ENCODE measurements at regions not wholly inside any gene's neighbourhood (a gene's known extent, or its start where the extent isn't known, plus 50 kb on each side); places are given as distances from the start of the nearest gene placed in this dataset.

- H3K9me3 ChIP-seq (replicated peaks), result no peaks in the 10 kb centered on the region
- no peaks in the 10 kb centered on the region for H3K27me3 ChIP-seq (ENCODE audit: low read depth)
- no peak for DNase-seq
- H3K27ac ChIP-seq (replicated peaks), result no peak overlapping the region
- TF ChIP-seq, protein P1, sequence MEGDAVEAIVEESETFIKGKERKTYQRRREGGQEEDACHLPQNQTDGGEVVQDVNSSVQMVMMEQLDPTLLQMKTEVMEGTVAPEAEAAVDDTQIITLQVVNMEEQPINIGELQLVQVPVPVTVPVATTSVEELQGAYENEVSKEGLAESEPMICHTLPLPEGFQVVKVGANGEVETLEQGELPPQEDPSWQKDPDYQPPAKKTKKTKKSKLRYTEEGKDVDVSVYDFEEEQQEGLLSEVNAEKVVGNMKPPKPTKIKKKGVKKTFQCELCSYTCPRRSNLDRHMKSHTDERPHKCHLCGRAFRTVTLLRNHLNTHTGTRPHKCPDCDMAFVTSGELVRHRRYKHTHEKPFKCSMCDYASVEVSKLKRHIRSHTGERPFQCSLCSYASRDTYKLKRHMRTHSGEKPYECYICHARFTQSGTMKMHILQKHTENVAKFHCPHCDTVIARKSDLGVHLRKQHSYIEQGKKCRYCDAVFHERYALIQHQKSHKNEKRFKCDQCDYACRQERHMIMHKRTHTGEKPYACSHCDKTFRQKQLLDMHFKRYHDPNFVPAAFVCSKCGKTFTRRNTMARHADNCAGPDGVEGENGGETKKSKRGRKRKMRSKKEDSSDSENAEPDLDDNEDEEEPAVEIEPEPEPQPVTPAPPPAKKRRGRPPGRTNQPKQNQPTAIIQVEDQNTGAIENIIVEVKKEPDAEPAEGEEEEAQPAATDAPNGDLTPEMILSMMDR (IDR thresholded peaks at IDR 0.05; ENCODE audit: borderline replicate concordance), result no peak
- H3K4me1 ChIP-seq, result peaks cover 6% of the 10 kb centered on the region
- H3K36me3 ChIP-seq, result no peaks in the 10 kb centered on the region
- H3K4me3 ChIP-seq, result no peak overlapping the region
- intact Hi-C loops (cut with micrococcal nuclease), result no loop called here
Measured at GRCh38 chr6:76810286-76810685, 653.0 kb downstream of the HTR1B start.

GRCh38 chr6:76803038-76803580 lies 660.2 kb downstream of the HTR1B start:
- TF ChIP-seq, protein P1 (IDR thresholded peaks at IDR 0.05; ENCODE audit: borderline replicate concordance), result no peak
- intact Hi-C loops (cut with micrococcal nuclease), result no loop called here
- no peak for DNase-seq
- H3K36me3 ChIP-seq, result no peaks in the 10 kb centered on the region
- no peak overlapping the region for H3K4me3 ChIP-seq
- peaks cover 18% of the 10 kb centered on the region for H3K9me3 ChIP-seq (replicated peaks)
- H3K27me3 ChIP-seq (ENCODE audit: low read depth), result no peaks in the 10 kb centered on the region
- no peaks in the 10 kb centered on the region for H3K4me1 ChIP-seq
- no peak overlapping the region for H3K27ac ChIP-seq (replicated peaks)

DNA sequence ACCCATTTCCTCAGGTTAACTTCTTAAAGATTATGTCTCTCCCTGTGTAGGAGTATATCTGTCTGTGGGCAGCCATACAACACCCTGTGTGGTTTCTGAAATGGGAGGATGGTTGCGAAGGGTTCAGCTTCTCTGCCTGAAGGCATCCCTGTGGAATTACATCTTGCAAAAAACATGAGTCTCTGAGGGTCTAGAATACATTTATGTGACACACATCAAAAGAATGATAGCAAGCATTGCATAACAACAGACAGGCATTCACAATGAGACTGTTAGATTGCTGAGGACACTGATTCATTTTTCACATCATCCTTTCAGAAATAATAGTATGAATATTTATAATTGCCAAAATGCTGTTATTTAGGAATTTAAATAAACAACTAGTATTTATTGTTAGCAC lies 670.9 kb downstream of the HTR1B start:
- Histone ChIP-seq H3K4me3 (no peak overlapping the region), H3K27me3 (ENCODE audit: low read depth) (no peaks in the 10 kb centered on the region), H3K36me3 (no peaks in the 10 kb centered on the region), H3K4me1 (no peaks in the 10 kb centered on the region), H3K9me3 (replicated peaks) (no peaks in the 10 kb centered on the region), H3K27ac (replicated peaks) (no peak overlapping the region)
- TF ChIP-seq, protein P1 (IDR thresholded peaks at IDR 0.05; ENCODE audit: borderline replicate concordance), result no peak
- DNase-seq, result no peak
- intact Hi-C loops (cut with micrococcal nuclease), result no loop called here

- Histone ChIP-seq H3K27ac (replicated peaks) (no peak overlapping the region), H3K27me3 (ENCODE audit: low read depth) (no peaks in the 10 kb centered on the region), H3K9me3 (replicated peaks) (no peaks in the 10 kb centered on the region), H3K36me3 (no peaks in the 10 kb centered on the region), H3K4me1 (no peaks in the 10 kb centered on the region), H3K4me3 (no peak overlapping the region)
- TF ChIP-seq, protein P1 (IDR thresholded peaks at IDR 0.05; ENCODE audit: borderline replicate concordance), result no peak
- intact Hi-C loops (cut with micrococcal nuclease), result no loop called here
- DNase-seq, result no peak
Measured at GRCh38 chr6:76790881-76791280, 672.4 kb downstream of the HTR1B start.

- H3K27ac ChIP-seq (replicated peaks), result no peak overlapping the region
- no peaks in the 10 kb centered on the region for H3K27me3 ChIP-seq (ENCODE audit: low read depth)
- H3K9me3 ChIP-seq (replicated peaks), result no peaks in the 10 kb centered on the region
- intact Hi-C loops (cut with micrococcal nuclease), result no loop called here
- TF ChIP-seq, protein P1 (IDR thresholded peaks at IDR 0.05; ENCODE audit: borderline replicate concordance), result no peak
- DNase-seq, result no peak
- H3K36me3 ChIP-seq, result no peaks in the 10 kb centered on the region
- H3K4me3 ChIP-seq, result no peak overlapping the region
- no peaks in the 10 kb centered on the region for H3K4me1 ChIP-seq
Measured at GRCh38 chr6:76790045-76790796, 673.1 kb downstream of the HTR1B start.
